Astrocyte of the cerebellum (primary cell): ENCODE measurements at regions not wholly inside any gene's neighbourhood (a gene's known extent, or its start where the extent isn't known, plus 50 kb on each side); places are given as distances from the start of the nearest gene placed in this dataset.

Source experiments
- DNase-seq: peaks from one replicate; pipeline ENCODE4 v3.0.0-alpha.2; 2011; ENCODE audit warnings: low read depth
- H3K4me3 ChIP-seq: 2 replicates; pipeline ENCODE4 v1.5.1; 2011; ENCODE audit warnings: mild to moderate bottlenecking, low read depth, low read length, moderate library complexity
- in situ Hi-C: cut with HindIII; loops from 2 replicates; pipeline ENCODE4 v1.10.0; 2017; ENCODE audit warnings: low sequenced_read_pairs
- TF ChIP-seq, protein P1 (sequence below): IDR thresholded peaks from 2 replicates; pipeline ENCODE4 v1.5.1; 2012; ENCODE audit warnings: low read length, low read depth, moderate library complexity, mild to moderate bottlenecking; ENCODE audit errors: missing control alignments

DNA sequence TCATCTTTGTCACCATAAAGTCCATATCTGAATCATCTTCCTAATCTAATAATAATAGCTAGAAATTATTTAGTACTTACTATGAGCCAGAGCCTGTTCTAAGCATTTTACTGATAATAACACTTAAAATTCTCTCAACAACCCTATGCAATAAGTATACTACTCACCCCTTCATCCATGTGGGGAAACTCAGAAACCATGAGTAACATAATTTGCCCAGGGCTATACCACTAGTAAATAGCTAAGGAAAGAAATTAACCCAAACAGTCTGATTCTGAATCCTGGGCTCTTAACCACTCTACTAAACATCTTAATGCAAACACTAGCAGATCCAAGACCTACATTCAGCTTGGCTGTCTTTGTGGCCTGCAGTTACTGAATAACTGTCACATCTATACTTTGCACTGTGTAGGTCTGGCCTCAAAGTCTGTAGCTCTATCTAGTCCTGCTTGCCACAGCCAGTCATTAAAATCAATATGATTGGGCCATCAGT, 394.8 kb upstream of the ESRRG start:
- no peak for DNase-seq
- in situ Hi-C loops: no loop called here
- TF ChIP-seq, protein P1, sequence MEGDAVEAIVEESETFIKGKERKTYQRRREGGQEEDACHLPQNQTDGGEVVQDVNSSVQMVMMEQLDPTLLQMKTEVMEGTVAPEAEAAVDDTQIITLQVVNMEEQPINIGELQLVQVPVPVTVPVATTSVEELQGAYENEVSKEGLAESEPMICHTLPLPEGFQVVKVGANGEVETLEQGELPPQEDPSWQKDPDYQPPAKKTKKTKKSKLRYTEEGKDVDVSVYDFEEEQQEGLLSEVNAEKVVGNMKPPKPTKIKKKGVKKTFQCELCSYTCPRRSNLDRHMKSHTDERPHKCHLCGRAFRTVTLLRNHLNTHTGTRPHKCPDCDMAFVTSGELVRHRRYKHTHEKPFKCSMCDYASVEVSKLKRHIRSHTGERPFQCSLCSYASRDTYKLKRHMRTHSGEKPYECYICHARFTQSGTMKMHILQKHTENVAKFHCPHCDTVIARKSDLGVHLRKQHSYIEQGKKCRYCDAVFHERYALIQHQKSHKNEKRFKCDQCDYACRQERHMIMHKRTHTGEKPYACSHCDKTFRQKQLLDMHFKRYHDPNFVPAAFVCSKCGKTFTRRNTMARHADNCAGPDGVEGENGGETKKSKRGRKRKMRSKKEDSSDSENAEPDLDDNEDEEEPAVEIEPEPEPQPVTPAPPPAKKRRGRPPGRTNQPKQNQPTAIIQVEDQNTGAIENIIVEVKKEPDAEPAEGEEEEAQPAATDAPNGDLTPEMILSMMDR: no peak
- H3K4me3 ChIP-seq: no peak overlapping the region

DNA sequence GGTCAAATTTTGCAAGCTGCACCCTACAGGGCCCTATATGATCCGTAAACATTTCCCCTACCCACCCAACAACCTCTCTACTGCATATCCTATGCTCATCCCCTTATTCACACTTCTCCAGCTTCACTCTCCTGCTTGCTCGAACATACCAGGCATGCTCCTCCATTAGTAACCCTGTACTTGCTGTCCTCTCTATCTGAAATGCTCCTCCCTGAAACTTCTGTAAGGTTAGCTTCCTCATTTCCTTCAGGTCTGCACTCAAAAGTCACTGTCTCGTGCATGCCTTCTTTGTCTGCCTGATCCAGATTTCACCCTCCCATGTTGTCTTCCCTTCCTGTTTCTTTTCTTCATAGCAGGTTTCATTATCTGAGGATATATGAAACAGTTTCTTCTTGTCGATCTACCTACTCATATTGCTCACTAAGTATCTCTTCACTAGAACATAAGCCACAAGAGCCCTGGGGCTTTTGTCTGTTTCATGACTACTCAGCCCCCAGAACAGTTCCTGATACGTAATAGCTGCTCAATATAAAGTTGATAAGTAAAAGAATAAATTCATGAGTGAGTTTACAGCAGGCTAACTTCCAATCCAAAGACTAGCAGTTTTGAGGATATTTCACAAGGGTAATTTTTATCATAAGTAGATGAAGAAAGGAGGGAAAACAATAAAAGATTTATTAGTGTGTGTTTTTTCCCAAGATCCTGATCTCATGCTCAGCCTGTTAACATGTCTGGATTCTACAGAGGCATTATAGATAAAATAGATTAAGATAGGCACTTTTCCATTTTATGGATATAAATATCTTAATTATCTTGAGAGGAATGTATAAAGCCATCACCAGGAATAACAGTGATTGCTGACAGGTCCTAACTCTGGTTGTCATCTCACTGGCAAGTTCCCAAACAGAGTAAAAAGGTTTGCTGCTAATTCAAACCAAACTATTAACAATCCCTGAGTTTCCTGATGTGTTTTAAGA, 392.5 kb upstream of the ESRRG start:
- TF ChIP-seq, protein P1: no peak
- DNase-seq: no peak
- H3K4me3 ChIP-seq: no peak overlapping the region
- in situ Hi-C loops: no loop called here

DNA sequence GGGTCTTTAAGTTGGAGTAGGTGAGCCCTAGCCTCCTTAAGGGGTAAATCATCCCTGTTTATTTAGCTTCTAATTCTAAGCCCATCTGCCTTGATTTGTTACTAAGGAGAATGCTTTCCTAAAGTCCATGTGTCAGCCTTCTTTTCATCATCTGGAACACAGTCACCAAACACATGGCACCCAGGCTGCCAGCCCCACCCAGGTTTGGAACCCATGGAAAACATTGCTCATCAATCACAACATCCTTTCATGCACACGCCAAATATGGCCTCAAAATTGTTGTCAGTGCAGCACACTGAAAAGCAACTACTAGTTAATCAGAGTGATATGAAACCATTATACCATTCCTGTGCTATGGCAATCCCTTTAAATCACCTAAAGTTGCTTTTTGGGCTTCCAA, 386.7 kb upstream of the ESRRG start:
- in situ Hi-C loops: no loop called here
- TF ChIP-seq, protein P1: no peak
- no peak overlapping the region for H3K4me3 ChIP-seq
- no peak for DNase-seq

DNA sequence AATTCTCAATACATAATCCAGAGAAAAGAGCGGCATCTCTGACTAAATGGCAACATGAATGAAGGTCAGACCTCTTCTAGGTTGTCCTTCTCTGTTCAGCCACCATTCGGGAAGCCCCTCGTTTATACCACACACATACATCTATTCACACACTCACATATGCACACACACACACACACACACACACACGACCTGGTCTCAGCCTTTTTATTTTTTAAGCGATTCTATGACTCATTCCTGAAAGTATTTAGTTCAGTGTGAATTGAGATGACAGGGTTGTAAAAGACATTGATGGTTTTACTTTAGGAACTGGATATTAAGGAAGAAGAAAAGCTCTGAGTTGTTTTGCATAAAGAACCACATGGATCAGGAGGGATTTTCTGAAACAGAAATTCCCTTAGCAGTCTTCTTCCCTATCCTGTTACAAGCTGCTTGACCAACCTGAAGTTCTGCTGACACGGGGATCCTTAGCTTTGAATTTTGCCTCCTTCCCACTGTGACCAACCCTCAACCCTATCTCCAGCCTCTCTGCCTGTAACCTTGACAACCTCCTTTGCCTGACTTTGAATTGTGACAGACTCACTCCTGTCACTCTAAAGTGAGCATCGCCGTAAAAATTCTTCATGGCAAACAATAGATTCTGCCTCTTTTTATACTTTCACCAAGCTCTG, 383.1 kb upstream of the ESRRG start:
- H3K4me3 ChIP-seq: no peak overlapping the region
- in situ Hi-C loops: no loop called here
- DNase-seq: no peak
- TF ChIP-seq, protein P1: no peak

DNA sequence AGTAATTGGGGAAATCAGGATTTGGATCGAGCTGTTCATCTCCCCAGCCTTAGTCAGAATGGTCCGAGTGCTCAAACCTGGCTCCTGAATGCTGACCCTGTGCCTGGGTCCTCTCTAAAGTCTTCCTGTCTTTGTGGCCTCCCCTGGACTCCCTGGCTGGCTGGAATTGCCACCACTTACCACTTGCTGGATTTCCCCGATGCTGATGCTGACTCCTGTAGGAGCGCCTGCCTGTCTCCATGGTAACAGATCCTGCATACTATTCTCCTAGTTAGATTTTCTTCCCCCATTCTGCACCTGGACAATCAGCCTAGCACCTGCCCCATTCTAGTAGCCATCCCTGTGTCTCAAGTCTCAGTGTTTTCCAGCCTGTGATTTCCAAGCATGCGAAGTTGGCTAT, 382.2 kb upstream of the ESRRG start:
- H3K4me3 ChIP-seq: no peak overlapping the region
- in situ Hi-C loops: no loop called here
- no peak for DNase-seq
- TF ChIP-seq, protein P1: no peak

DNA sequence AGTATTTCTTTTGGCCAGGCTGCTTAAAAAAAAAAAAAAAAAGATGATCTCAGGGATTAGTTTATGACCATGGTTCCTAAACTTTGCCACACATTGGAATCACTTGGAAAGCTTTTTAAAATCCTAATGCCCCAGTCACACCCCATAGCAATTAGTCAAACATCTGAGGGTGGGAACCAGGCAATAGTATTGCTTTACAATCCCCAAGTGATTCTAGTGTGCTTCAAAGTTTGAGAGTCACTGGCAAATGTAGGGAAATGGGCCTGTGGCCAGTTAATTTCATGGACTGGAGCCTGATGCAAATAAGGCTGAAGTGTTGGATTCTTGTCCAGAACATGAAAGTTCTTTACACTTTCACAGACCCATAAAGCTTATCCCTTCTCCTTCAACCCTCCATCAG, 374.6 kb upstream of the ESRRG start:
- in situ Hi-C loops: no loop called here
- H3K4me3 ChIP-seq: no peak overlapping the region
- no peak for DNase-seq
- TF ChIP-seq, protein P1: no peak
